GM12878 (cell line): ENCODE measurements at regions not wholly inside any gene's neighbourhood (a gene's known extent, or its start where the extent isn't known, plus 50 kb on each side); places are given as distances from the start of the nearest gene placed in this dataset.

Experiments
- ATAC-seq: fragments of 200-7000 bp; cut with Tn5 transposase; 3 replicates; pipeline ENCODE4 v1.9.1; 2020; ENCODE audit warnings: mild to moderate bottlenecking, moderate library complexity
- BruUV-seq: library from RNA; stranded (reverse); fragments of 400-500 nt; replicated peaks from 2 replicates; lab custom pipeline; 2021; lab: Mats Ljungman, UMichigan
- CTCF ChIA-PET: fragments of 300-600 bp; sonication (Branson Sonifier 250); formaldehyde crosslinking; extraction: SDS; loops from one replicate; lab custom pipeline; 2021; ENCODE audit warnings: inconsistent platforms; lab: Yijun Ruan, JAX
- POLR2A ChIA-PET: fragments of 350-600 bp; formaldehyde crosslinking; extraction: SDS; loops from one replicate; lab custom pipeline; 2021; ENCODE audit warnings: inconsistent platforms; lab: Charles Lee
- RAD21 ChIA-PET: fragments of 300-600 bp; sonication (Branson Sonifier 250); formaldehyde crosslinking; loops from one replicate; lab custom pipeline; 2023; ENCODE audit warnings: antibody characterized with exemption; ENCODE audit not compliant: unreplicated experiment; lab: Charles Lee
- SMC1A ChIA-PET: fragments of 300-600 bp; sonication (Branson Sonifier 250); formaldehyde crosslinking; loops from one replicate; lab custom pipeline; 2023; ENCODE audit not compliant: unreplicated experiment, uncharacterized antibody; lab: Charles Lee
- DNase-seq: peaks from one replicate; pipeline ENCODE4 v3.0.0-alpha.2; 2011; ENCODE audit warnings: low read depth, low spot score
- FAIRE-seq: peaks from 3 replicates; lab custom pipeline; 2011; peaks lifted over from hg19 to GRCh38; lab: Jason Lieb, UNC
- H2AFZ ChIP-seq: 2 replicates; pipeline ENCODE4 v1.6.0; 2011; ENCODE audit warnings: low read depth, low read length, control low read depth; ENCODE audit not compliant: control insufficient read depth
- H3K27ac ChIP-seq: 2 replicates; pipeline ENCODE4 v1.5.1; 2011; ENCODE audit warnings: control low read depth; ENCODE audit not compliant: control insufficient read depth, insufficient read depth
- H3K27me3 ChIP-seq, 2 experiments: replicated peaks in 1 of 2; 2 replicates each; pipeline versions ENCODE4 v1.6.0 to v1.6.1; 2011; ENCODE audit warnings: low read length in 1 of 2; ENCODE audit not compliant: control insufficient read depth in 2 of 2, insufficient read depth in 2 of 2
- H3K36me3 ChIP-seq, 2 experiments: 2 replicates each; pipeline ENCODE4 v1.5.1; 2011; ENCODE audit warnings: low read length in 1 of 2; ENCODE audit not compliant: control insufficient read depth in 2 of 2, insufficient read depth in 2 of 2
- H3K4me1 ChIP-seq: 2 replicates; pipeline ENCODE4 v1.6.1; 2011; ENCODE audit warnings: mild to moderate bottlenecking, low read length, moderate library complexity, mixed read lengths; ENCODE audit not compliant: control insufficient read depth, insufficient read depth
- H3K4me2 ChIP-seq: 2 replicates; pipeline ENCODE4 v1.6.0; 2011; ENCODE audit warnings: control low read depth; ENCODE audit not compliant: control insufficient read depth, insufficient read depth
- H3K4me3 ChIP-seq: fragments of 200-600 bp; sonication (generic); 2 replicates; pipeline ENCODE4 v1.5.1; 2016
- H3K79me2 ChIP-seq: 2 replicates; pipeline ENCODE4 v1.6.0; 2011; ENCODE audit warnings: low read length; ENCODE audit not compliant: control insufficient read depth, insufficient read depth
- H3K9ac ChIP-seq: 2 replicates; pipeline ENCODE4 v1.8.0; 2011; ENCODE audit warnings: low read length, control low read depth, mixed read lengths; ENCODE audit not compliant: control insufficient read depth, insufficient read depth
- H3K9me3 ChIP-seq: replicated peaks from 3 replicates; pipeline ENCODE4 v1.5.1; 2011; ENCODE audit warnings: mild to moderate bottlenecking, low read length; ENCODE audit not compliant: control insufficient read depth, insufficient read depth
- H4K20me1 ChIP-seq: 2 replicates; pipeline ENCODE4 v1.6.0; 2011; ENCODE audit not compliant: control insufficient read depth, insufficient read depth
- CREM ChIP-seq: IDR thresholded peaks from 2 replicates; pipeline ENCODE4 v1.6.1; 2014; ENCODE audit warnings: antibody characterized with exemption, low read depth
- EGR1 ChIP-seq, 2 experiments: IDR thresholded peaks; 1 replicate in 1 of 2; 2 replicates in 1 of 2; pipeline ENCODE4 v1.6.1; 2011 to 2012; ENCODE audit warnings: low read depth in 2 of 2, low read length in 2 of 2, borderline replicate concordance in 1 of 2, mild to moderate bottlenecking in 1 of 2, moderate library complexity in 1 of 2
- WGBS: methylation state at CpG from one replicate; pipeline ENCODE4 v1.1.6; 2016; ENCODE audit warnings: low lambda C conversion rate; ENCODE audit not compliant: insufficient replicate concordance, insufficient coverage; ENCODE audit errors: missing lambda C conversion rate; 5-methylcytosine and 5-hydroxymethylcytosine counted together
- in situ Hi-C: fragments of 300-500 bp; cut with MboI; formaldehyde crosslinking; loops from 9 replicates; pipeline ENCODE4 v1.14.3; 2018; ENCODE audit warnings: mixed read lengths
- intact Hi-C: fragments of 100-400 bp; cut with micrococcal nuclease; formaldehyde crosslinking; loops from one replicate; pipeline ENCODE4 v1.14.2; 2022; ENCODE audit not compliant: unreplicated experiment
- TF ChIP-seq, protein P1 (sequence below): IDR thresholded peaks from 2 replicates; pipeline ENCODE4 v1.6.1; 2012; ENCODE audit warnings: mild to moderate bottlenecking, low read depth, low read length

DNA sequence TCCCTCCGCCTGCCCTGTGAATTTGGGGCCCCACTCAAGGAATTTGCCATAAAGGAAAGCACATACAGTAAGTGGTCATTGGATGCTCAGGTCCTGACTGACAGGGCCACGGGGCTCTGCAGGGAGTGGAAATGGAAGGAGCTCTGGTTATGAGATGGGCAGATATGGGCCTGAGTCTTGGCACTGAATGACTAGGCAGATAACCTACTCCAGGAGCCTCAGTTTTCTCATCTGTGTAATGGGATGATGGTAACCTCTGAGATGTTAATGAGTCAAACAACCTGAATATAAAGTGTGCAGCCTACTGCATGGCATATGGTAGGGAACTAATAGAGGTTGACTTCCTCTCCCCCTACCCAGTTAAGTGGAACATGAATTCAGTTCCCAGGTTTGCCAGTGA, 56.4 kb upstream of the NAA20 start:
- ChIA-PET CTCF (interaction anchor here (1.2 to 1.4 kb wide), 2 partner anchors 14 to 15 kb away, joined by 3 to 4 read pairs; no protein-coding TSS in a partner anchor), POLR2A (interaction anchor here (1.7 kb wide), 1 partner anchor 25 kb away, joined by 3 read pairs; no protein-coding TSS in a partner anchor)
- FAIRE-seq, result no peak
- WGBS, result 22% methylated on average over 2 of the region's 2 CpGs
- Histone ChIP-seq H3K9me3 (no peaks in the 10 kb centered on the region), H3K9ac (no peak overlapping the region)
- no peak for TF ChIP-seq CREM
- TF ChIP-seq, protein P1, sequence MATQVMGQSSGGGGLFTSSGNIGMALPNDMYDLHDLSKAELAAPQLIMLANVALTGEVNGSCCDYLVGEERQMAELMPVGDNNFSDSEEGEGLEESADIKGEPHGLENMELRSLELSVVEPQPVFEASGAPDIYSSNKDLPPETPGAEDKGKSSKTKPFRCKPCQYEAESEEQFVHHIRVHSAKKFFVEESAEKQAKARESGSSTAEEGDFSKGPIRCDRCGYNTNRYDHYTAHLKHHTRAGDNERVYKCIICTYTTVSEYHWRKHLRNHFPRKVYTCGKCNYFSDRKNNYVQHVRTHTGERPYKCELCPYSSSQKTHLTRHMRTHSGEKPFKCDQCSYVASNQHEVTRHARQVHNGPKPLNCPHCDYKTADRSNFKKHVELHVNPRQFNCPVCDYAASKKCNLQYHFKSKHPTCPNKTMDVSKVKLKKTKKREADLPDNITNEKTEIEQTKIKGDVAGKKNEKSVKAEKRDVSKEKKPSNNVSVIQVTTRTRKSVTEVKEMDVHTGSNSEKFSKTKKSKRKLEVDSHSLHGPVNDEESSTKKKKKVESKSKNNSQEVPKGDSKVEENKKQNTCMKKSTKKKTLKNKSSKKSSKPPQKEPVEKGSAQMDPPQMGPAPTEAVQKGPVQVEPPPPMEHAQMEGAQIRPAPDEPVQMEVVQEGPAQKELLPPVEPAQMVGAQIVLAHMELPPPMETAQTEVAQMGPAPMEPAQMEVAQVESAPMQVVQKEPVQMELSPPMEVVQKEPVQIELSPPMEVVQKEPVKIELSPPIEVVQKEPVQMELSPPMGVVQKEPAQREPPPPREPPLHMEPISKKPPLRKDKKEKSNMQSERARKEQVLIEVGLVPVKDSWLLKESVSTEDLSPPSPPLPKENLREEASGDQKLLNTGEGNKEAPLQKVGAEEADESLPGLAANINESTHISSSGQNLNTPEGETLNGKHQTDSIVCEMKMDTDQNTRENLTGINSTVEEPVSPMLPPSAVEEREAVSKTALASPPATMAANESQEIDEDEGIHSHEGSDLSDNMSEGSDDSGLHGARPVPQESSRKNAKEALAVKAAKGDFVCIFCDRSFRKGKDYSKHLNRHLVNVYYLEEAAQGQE, result no peak
- TF ChIP-seq EGR1 (IDR thresholded peaks at IDR 0.05; ENCODE audit: borderline replicate concordance in 1 of 2, low read depth in 2 of 2, low read length in 2 of 2), result no peak
- TF ChIP-seq, all 136 proteins: peak for 0
- Histone ChIP-seq H3K79me2 (no peaks in the 10 kb centered on the region), H2AFZ (no peak overlapping the region), H4K20me1 (no peaks in the 10 kb centered on the region), H3K27ac (no peak overlapping the region), H3K4me3 (no peak overlapping the region), H3K4me2 (no peak overlapping the region), H3K4me1 (no peaks in the 10 kb centered on the region), H3K36me3 (no peaks in the 10 kb centered on the region), H3K27me3 (no peaks in the 10 kb centered on the region; a peak in 1 of 4 replicates)
- ChIA-PET SMC1A (interaction anchor here (1.7 kb wide), 1 partner anchor 9 kb away, joined by 3 read pairs; no protein-coding TSS in a partner anchor), RAD21 (interaction anchor here (1.2 kb wide), 1 partner anchor 24 kb away, joined by 3 read pairs; no protein-coding TSS in a partner anchor)
- no TSS peak for BruUV-seq
- in situ Hi-C loops (no loop called here), intact Hi-C loops (no loop called here)
- no peak for ATAC-seq
- DNase-seq, result no peak
